HL-60/S4 treated with retinoic acid at 250 ng/mL for 4 days and 3 days (cell line): ENCODE measurements at regions not wholly inside any gene's neighbourhood (a gene's known extent, or its start where the extent isn't known, plus 50 kb on each side); places are given as distances from the start of the nearest gene placed in this dataset.
"Not testable (repeated sequence)": the region's sequence is repeated elsewhere in the genome, so short reads cannot be mapped to it uniquely, and the experiment has no call there.

ENCODE experiments used
- in situ Hi-C: fragments of 300-500 bp; cut with MboI; formaldehyde crosslinking; loops from 2 replicates; pipeline ENCODE4 v1.7.0; 2022; ENCODE audit warnings: low sequenced_read_pairs

DNA sequence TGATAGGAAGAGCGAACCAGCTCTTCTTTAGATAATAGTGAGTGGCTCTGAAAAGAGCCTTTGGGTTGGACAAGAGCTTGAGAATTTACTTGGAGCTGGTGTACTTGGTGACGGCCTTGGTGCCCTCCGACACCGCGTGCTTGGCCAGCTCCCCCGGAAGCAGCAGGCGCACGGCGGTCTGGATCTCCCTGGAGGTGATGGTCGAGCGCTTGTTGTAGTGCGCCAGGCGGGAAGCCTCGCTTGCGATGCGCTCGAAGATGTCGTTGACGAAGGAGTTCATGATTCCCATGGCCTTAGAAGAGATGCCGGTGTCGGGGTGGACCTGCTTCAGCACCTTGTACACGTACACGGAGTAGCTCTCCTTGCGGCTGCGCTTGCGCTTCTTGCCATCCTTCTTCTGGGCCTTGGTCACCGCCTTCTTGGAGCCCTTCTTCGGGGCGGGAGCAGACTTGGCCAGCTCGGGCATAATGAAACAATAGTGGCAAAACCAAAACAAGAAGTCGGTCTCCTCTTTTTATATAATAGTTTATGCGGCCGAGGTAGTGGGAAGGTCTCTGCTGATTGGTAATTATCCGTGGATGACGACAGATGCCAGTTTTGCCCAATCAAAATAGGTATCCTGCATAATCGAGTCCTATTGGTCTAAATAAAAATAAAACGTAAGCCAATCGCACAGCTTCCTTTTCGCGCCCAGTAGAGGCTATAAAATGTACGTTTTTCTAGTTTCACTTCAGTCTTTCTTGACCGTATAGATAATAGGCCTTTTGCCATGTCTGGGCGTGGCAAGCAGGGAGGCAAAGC lies 104.6 kb downstream of the OR2B2 start:
- in situ Hi-C loops: not testable (repeated sequence)

- in situ Hi-C loops: no loop called here
Measured at GRCh38 chr6:27806981-27807440, 105.2 kb downstream of the OR2B2 start.

- in situ Hi-C loops: no loop called here
Measured at GRCh38 chr6:27805347-27805746, 106.8 kb downstream of the OR2B2 start.

- in situ Hi-C loops: no loop called here
Measured at GRCh38 chr6:27804851-27805250, 107.3 kb downstream of the OR2B2 start.

- in situ Hi-C loops: no loop called here
Measured at GRCh38 chr6:27800731-27801373, 111.3 kb downstream of the OR2B2 start.

DNA sequence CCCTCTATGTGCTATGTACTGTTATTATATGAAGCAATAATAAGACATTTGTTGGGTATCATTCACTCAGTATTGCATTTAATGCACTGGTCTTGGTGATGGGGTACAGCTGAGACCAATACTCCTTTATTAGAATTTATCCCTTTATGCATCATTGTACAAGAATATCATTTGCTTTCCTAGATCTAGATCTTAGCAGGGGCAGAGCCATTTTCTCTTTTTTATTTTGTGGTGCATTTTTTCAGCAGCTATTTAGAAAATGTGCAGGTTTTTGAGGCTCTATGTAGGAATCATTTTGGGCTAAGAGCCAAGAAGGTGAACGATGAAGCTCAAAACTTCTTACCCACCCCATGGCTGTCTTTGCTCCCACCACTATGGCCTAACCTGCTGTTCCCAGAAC lies 114.2 kb downstream of the OR2B2 start:
- in situ Hi-C loops: no loop called here

DNA sequence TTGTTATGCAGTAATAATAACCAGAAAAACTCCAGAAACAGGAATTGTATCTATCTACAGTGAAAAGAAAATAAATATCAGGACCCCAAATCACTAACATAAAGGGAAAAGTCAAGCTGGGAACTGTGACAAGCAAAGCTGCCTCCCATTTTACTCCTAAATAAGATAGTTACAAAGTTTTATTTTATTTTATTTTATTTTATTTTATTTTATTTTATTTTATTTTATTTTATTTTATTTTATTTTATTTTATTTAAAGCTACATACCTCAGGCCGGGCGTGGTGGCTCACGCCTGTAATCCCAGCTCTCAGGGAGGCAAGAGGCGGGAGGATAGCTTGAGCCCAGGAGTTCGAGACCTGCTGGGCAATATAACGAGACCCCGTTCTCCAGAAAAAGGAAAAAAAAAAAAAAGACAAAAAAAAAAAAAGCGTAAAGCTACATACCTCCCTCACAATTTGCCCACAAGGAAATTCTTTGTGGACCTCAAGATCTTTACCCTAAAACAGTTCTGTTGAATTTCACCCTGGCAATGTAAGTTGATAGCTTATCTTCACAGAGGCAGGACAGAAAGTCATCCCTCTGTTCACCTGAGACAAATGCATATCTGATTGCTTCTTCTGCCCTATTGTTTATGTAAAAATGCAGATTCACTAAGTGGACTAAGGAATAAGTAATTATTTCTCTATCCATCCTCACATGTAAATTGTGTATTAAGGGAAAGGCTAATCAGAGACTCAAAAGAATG lies 115.3 kb downstream of the OR2B2 start:
- in situ Hi-C loops: not testable (repeated sequence)

- in situ Hi-C loops: no loop called here
Measured at GRCh38 chr6:27795697-27796494, 116.3 kb downstream of the OR2B2 start.

DNA sequence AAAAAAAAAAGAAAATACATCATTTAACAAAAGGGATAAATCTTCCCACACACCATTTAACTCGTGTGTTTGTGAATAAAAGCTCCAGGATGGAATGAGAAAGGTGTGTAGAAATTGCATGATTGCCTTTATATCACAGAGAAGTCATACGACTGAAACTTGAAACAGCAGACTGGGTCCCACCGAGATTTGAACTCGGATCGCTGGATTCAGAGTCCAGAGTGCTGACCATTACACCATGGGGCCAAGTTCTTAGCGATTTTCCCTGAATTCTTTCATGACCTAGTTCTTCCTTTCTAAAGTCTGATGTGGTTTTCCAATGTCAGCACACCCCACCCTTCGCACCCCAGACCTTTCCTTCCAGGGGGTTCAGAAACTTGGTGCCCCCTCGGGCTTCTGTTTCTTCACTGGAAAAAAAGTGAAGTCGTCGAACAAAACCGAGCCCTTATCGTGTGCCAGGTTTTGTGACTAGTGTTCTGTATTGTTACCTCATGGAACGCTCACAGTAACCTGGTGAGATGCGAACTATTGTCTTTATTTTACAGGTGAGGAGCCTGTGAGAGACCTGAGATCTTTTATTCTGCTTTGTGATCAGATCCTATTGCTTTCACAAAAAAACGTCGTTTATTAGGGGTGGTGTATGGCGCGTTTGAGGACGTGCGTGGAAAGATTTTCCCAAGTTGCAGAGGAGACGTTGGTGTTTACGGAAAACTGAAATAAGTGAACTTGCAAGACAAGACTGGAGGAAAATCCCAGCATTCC lies 120.8 kb downstream of the OR2B2 start:
- in situ Hi-C loops: no loop called here

DNA sequence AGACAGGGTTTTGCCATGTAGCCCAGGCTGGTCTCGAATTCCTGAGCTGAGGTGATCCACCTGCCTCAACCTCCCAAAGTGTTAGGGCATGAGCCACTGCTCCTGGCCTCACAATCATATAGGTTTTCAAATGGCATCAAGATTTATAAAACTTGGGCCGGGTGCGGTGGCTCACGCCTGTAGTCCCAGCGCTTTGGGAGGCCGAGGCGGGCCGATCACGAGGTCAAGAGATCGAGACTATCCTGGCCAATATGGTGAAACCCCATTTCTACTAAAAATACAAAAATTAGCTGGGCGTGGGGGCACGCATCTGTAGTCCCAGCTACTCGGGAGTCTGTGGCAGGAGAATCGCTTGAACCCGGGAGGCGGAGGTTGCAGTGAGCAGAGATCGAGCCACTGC lies 123.8 kb downstream of the OR2B2 start:
- in situ Hi-C loops: not testable (repeated sequence)

DNA sequence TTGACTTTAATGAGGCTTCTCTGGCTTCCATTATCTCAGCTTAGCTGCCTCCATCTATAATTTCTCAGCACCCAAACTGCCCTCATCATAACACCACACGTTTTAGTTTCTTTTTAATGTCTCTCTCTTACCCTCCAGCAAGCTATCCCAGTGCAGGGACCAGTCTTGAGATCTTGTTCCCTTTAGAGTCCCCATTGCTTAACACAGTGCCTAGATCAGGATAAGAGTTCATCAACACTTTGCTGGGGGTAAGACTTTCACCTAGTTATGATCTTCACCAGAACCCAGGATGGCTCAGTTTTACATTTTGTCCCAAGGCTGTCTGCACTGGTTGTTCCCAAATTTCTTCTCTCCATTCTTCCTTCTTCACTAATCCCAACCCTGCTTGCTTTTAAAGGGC lies 126.1 kb downstream of the OR2B2 start:
- in situ Hi-C loops: no loop called here

GRCh38 chr6:27785294-27785693 lies 126.9 kb downstream of the OR2B2 start:
- in situ Hi-C loops: no loop called here

DNA sequence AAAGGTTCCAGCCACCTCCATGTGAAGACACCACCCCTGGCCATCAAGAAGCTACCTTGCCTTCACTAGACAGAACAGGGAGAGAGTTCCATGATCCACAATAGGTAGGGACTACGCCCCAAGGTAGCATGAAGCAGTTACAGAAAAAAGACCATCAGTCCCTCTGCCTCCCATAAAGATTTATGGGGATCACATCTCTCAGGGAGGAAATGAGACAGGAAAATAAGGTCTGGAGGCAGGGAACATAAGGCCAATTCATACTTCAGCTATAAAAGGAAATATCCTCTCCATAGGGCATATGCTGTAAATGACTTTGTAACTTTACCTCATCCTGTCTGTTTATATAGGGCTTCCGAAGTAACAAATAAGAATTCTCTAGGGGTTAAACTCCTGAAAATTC lies 129.4 kb downstream of the OR2B2 start:
- in situ Hi-C loops: no loop called here

- in situ Hi-C loops: no loop called here
Measured at GRCh38 chr6:27778625-27779417, 133.4 kb downstream of the OR2B2 start.

GRCh38 chr6:27777614-27778355 lies 134.4 kb downstream of the OR2B2 start:
- in situ Hi-C loops: no loop called here

GRCh38 chr6:27777126-27777525 lies 135.1 kb downstream of the OR2B2 start:
- in situ Hi-C loops: no loop called here

GRCh38 chr6:27776504-27776903 lies 135.7 kb downstream of the OR2B2 start:
- in situ Hi-C loops: no loop called here

GRCh38 chr6:27775796-27776184 lies 136.4 kb downstream of the OR2B2 start:
- in situ Hi-C loops: no loop called here
